ENCODE measurements at regions not wholly inside any gene's neighbourhood (a gene's known extent, or its start where the extent isn't known, plus 50 kb on each side); places are given as distances from the start of the nearest gene placed in this dataset.

DNA sequence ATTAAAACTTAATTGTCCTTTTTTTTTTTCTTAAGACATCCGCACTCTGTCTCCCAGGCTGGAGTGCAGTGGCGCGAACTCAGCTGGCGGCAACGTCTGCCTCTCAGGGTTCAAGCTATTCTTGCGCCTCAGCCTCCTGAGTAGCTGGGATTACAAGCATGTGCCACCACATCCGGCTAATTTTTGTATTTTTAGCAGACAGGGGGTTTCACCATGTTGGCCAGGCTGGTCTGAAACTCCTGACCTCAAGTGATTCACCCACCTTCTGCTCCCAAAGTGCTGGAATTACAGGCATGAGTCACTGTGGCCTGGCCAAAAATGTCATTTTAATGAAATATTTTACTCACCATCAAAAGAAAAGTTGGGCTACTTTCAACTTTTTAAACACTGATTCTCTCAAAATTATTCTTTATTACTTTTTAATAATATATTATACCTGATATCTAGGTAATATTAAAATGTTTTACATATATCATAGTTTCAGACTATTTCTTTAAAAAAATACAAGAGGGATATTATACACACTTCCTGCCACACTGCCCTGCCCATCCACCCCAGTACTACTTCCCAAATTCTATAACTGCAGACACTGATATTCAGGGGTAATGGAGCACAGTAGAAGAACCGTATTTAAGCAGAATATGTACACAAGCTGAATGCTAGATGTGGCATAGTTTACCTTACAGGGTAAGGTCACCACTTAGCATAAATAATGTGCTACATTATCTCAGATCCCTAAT is 723.9 kb upstream of the ZNF385D start:
- no peak overlapping the region for H3K27ac ChIP-seq (ENCODE audit: low read depth, low read length)
- 92% methylated on average over 6 of the region's 8 CpGs for whole genome bisulfite sequencing (ENCODE audit: insufficient coverage)
- no peaks in the 10 kb centered on the region for H3K4me1 ChIP-seq (ENCODE audit: control insufficient read depth, insufficient read depth, low read length)
- DNase-seq (ENCODE audit: low read depth in 4 of 6, low spot score in 6 of 6), result no peak
- H3K27me3 ChIP-seq (ENCODE audit: control insufficient read depth, insufficient read depth, low read length), result no peaks in the 10 kb centered on the region
- H3K36me3 ChIP-seq (ENCODE audit: control insufficient read depth, insufficient read depth, low read length), result no peaks in the 10 kb centered on the region
- no peaks in the 10 kb centered on the region for H3K9me3 ChIP-seq (ENCODE audit: control insufficient read depth, insufficient read depth, low read length)
- no peak overlapping the region for H3K4me3 ChIP-seq (ENCODE audit: low read depth, low read length)

DNA sequence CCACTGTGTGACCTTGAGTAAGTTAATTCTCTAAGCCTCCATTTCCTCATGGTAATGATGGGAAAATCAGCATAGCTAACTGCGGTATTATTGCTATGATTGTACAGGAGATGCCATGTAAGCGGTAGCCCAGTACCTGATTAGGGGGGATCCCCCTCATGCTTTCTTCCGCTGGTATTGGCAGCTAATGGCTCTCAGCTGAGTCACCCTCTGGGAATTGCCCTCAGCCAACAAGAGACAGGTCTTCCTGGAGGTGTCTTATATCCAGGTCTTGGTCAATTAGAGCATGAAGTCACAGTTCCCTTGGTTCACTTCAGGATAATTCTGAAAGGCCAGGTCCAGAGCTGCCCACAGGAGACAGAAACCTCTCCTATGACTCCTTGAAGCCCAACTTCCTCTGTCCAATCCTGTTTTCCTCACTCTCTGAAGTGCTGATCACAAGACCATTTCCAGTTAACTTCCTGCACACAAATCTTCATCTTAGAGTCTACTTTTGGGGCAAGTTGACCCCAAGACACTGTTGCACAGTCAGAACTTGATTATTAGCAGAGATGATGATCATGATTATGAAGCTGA is 724.7 kb upstream of the ZNF385D start:
- H3K4me1 ChIP-seq (ENCODE audit: control insufficient read depth, insufficient read depth, low read length), result no peaks in the 10 kb centered on the region
- DNase-seq (ENCODE audit: low read depth in 4 of 6, low spot score in 6 of 6), result no peak
- no peaks in the 10 kb centered on the region for H3K9me3 ChIP-seq (ENCODE audit: control insufficient read depth, insufficient read depth, low read length)
- H3K27me3 ChIP-seq (ENCODE audit: control insufficient read depth, insufficient read depth, low read length), result no peaks in the 10 kb centered on the region
- no peak overlapping the region for H3K4me3 ChIP-seq (ENCODE audit: low read depth, low read length)
- no peaks in the 10 kb centered on the region for H3K36me3 ChIP-seq (ENCODE audit: control insufficient read depth, insufficient read depth, low read length)
- H3K27ac ChIP-seq (ENCODE audit: low read depth, low read length), result no peak overlapping the region
- WGBS (ENCODE audit: insufficient coverage), result 85% methylated on average over 2 of the region's 3 CpGs

DNA sequence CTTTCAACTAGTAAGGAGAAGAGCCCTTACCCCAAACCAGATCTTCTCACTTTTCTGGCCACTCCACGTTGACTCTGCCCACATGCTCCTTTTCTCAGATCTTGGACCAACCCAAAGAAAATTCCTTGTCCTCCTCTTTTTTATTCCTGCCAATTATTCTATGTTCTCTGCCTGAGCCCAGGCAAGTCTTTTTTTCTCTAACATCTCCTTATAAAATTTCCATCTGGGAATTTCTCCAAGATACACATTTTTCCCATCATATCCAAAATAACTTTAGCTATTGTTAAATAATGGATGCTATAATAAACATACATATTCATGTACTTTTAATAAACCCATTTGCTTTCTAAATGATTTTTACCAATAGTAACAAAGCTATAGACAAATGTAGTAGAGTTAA is 726.0 kb upstream of the ZNF385D start:
- Histone ChIP-seq H3K27me3 (ENCODE audit: control insufficient read depth, insufficient read depth, low read length) (no peaks in the 10 kb centered on the region), H3K4me3 (ENCODE audit: low read depth, low read length) (no peak overlapping the region), H3K27ac (ENCODE audit: low read depth, low read length) (no peak overlapping the region), H3K9me3 (ENCODE audit: control insufficient read depth, insufficient read depth, low read length) (no peaks in the 10 kb centered on the region), H3K36me3 (ENCODE audit: control insufficient read depth, insufficient read depth, low read length) (no peaks in the 10 kb centered on the region), H3K4me1 (ENCODE audit: control insufficient read depth, insufficient read depth, low read length) (no peaks in the 10 kb centered on the region)
- no peak for DNase-seq (ENCODE audit: low read depth in 4 of 6, low spot score in 6 of 6)
- 75% methylated on average over 1 of the region's 1 CpG for WGBS (ENCODE audit: insufficient coverage)

DNA sequence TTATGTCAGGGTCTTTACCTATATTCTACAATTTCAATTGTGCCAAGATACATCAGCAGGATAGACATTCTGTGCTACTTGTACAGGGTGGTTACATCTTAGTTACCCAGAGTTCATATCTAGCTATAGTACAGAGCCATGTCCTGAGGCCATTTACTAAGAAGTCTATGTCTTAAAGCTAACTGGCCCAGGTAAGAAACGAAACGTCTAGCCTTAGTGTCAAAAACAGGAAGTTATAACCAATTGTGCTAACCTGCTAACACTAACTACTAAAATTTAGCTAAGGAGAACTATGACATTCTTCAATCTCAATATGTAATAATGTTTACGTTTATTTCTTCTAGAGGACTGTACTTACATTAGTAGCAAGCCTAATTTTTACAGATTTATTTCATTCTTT is 717.2 kb upstream of the UBE2E2 start:
- Histone ChIP-seq H3K27ac (ENCODE audit: low read depth, low read length) (no peak overlapping the region), H3K36me3 (ENCODE audit: control insufficient read depth, insufficient read depth, low read length) (no peaks in the 10 kb centered on the region), H3K4me3 (ENCODE audit: low read depth, low read length) (no peak overlapping the region), H3K27me3 (ENCODE audit: control insufficient read depth, insufficient read depth, low read length) (no peaks in the 10 kb centered on the region), H3K4me1 (ENCODE audit: control insufficient read depth, insufficient read depth, low read length) (no peaks in the 10 kb centered on the region), H3K9me3 (ENCODE audit: control insufficient read depth, insufficient read depth, low read length) (no peaks in the 10 kb centered on the region)
- no CpG with 5 or more reads among the region's 3 CpGs for WGBS (ENCODE audit: insufficient coverage)
- no peak for DNase-seq (ENCODE audit: low read depth in 4 of 6, low spot score in 6 of 6)

GRCh38 chr3:22490747-22491146 is 712.4 kb upstream of the UBE2E2 start:
- DNase-seq (ENCODE audit: low read depth in 4 of 6, low spot score in 6 of 6), result no peak
- Histone ChIP-seq H3K4me1 (ENCODE audit: control insufficient read depth, insufficient read depth, low read length) (no peaks in the 10 kb centered on the region), H3K4me3 (ENCODE audit: low read depth, low read length) (no peak overlapping the region), H3K9me3 (ENCODE audit: control insufficient read depth, insufficient read depth, low read length) (no peaks in the 10 kb centered on the region), H3K27me3 (ENCODE audit: control insufficient read depth, insufficient read depth, low read length) (no peaks in the 10 kb centered on the region), H3K27ac (ENCODE audit: low read depth, low read length) (no peak overlapping the region), H3K36me3 (ENCODE audit: control insufficient read depth, insufficient read depth, low read length) (no peaks in the 10 kb centered on the region)
- WGBS (ENCODE audit: insufficient coverage), result no CpG with 5 or more reads among the region's 1 CpG

GRCh38 chr3:22491344-22491743 is 711.8 kb upstream of the UBE2E2 start:
- Histone ChIP-seq H3K27me3 (ENCODE audit: control insufficient read depth, insufficient read depth, low read length) (no peaks in the 10 kb centered on the region), H3K27ac (ENCODE audit: low read depth, low read length) (no peak overlapping the region), H3K9me3 (ENCODE audit: control insufficient read depth, insufficient read depth, low read length) (no peaks in the 10 kb centered on the region), H3K36me3 (ENCODE audit: control insufficient read depth, insufficient read depth, low read length) (no peaks in the 10 kb centered on the region), H3K4me1 (ENCODE audit: control insufficient read depth, insufficient read depth, low read length) (no peaks in the 10 kb centered on the region), H3K4me3 (ENCODE audit: low read depth, low read length) (no peak overlapping the region)
- WGBS (ENCODE audit: insufficient coverage), result no CpG with 5 or more reads among the region's 1 CpG
- peak in 2 of 6 donors; percentile 13 to 88 for DNase-seq (ENCODE audit: low read depth in 4 of 6, low spot score in 6 of 6)

DNA sequence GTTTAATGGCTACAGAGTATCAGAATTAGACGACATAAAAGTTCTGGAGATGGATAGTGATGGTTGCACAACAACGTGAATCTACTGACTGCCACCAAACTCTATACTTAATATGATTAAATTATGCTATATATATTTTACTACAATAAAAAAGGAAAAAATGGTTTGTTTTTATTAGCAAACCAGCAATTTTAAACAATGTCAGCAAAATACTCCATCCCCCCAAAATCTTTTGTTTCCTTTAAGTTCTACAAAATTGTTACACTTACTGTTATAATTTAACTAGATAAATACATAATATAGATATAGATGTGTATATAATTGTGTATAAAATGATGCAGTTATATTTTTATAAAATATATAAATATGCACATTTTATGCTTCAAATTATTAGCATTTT is 710.8 kb upstream of the UBE2E2 start:
- no peaks in the 10 kb centered on the region for H3K9me3 ChIP-seq (ENCODE audit: control insufficient read depth, insufficient read depth, low read length)
- no peak for DNase-seq (ENCODE audit: low read depth in 4 of 6, low spot score in 6 of 6)
- H3K36me3 ChIP-seq (ENCODE audit: control insufficient read depth, insufficient read depth, low read length), result no peaks in the 10 kb centered on the region
- H3K27ac ChIP-seq (ENCODE audit: low read depth, low read length), result no peak overlapping the region
- WGBS (ENCODE audit: insufficient coverage), result no CpG with 5 or more reads among the region's 2 CpGs
- no peaks in the 10 kb centered on the region for H3K4me1 ChIP-seq (ENCODE audit: control insufficient read depth, insufficient read depth, low read length)
- no peak overlapping the region for H3K4me3 ChIP-seq (ENCODE audit: low read depth, low read length)
- H3K27me3 ChIP-seq (ENCODE audit: control insufficient read depth, insufficient read depth, low read length), result no peaks in the 10 kb centered on the region

DNA sequence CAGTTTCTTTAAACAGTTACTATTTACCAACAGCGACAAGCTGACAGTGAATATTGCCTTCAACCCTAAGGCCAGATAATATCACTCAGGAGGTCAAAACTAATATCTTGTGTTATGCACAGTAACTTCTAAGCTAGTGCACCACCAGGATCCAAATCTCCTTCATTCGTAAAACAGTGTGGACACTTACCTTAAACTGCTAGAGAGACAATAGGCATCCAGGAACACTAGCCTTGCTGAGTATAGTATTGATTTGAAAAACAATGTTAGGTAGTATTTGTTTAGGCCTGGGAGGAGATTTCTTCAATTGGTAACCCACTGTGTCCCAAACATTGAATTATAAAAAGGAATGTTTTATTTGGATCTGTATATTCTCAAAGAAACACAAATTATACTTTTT is 707.9 kb upstream of the UBE2E2 start:
- Histone ChIP-seq H3K4me1 (ENCODE audit: control insufficient read depth, insufficient read depth, low read length) (no peaks in the 10 kb centered on the region), H3K27ac (ENCODE audit: low read depth, low read length) (no peak overlapping the region), H3K27me3 (ENCODE audit: control insufficient read depth, insufficient read depth, low read length) (no peaks in the 10 kb centered on the region), H3K4me3 (ENCODE audit: low read depth, low read length) (no peak overlapping the region), H3K36me3 (ENCODE audit: control insufficient read depth, insufficient read depth, low read length) (no peaks in the 10 kb centered on the region), H3K9me3 (ENCODE audit: control insufficient read depth, insufficient read depth, low read length) (no peaks in the 10 kb centered on the region)
- DNase-seq (ENCODE audit: low read depth in 4 of 6, low spot score in 6 of 6), result no peak
- 20% methylated on average over 1 of the region's 2 CpGs for WGBS (ENCODE audit: insufficient coverage)

- WGBS (ENCODE audit: insufficient coverage), result no CpG with 5 or more reads among the region's 1 CpG
- no peak overlapping the region for H3K4me3 ChIP-seq (ENCODE audit: low read depth, low read length)
- no peak overlapping the region for H3K27ac ChIP-seq (ENCODE audit: low read depth, low read length)
- H3K36me3 ChIP-seq (ENCODE audit: control insufficient read depth, insufficient read depth, low read length), result no peaks in the 10 kb centered on the region
- no peaks in the 10 kb centered on the region for H3K27me3 ChIP-seq (ENCODE audit: control insufficient read depth, insufficient read depth, low read length)
- no peaks in the 10 kb centered on the region for H3K4me1 ChIP-seq (ENCODE audit: control insufficient read depth, insufficient read depth, low read length)
- H3K9me3 ChIP-seq (ENCODE audit: control insufficient read depth, insufficient read depth, low read length), result peaks cover 1% of the 10 kb centered on the region
- DNase-seq (ENCODE audit: low read depth in 4 of 6, low spot score in 6 of 6), result no peak
These were observed 707.3 kb upstream of the UBE2E2 start for GRCh38 chr3:22495791-22496190.

DNA sequence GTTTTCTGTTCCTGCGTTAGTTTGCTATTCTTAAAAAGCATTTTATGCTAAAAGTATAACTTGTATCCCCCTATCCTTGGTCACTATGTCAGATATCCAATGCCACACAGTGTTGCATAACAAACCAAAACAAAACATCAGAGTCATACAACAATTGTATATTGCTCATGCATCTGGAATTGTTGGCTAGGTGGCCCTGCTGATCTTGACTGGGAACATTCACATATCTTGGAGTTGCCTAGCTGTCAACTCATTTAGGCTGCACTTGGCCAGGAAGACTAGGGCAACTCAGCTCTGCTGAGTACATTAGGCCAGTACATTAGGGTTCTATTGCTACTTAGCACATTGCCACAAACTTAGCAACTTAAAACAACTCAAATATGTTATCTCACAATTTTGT is 706.5 kb upstream of the UBE2E2 start:
- WGBS (ENCODE audit: insufficient coverage), result no CpG with 5 or more reads among the region's 1 CpG
- H3K27me3 ChIP-seq (ENCODE audit: control insufficient read depth, insufficient read depth, low read length), result no peaks in the 10 kb centered on the region
- H3K9me3 ChIP-seq (ENCODE audit: control insufficient read depth, insufficient read depth, low read length), result peaks cover 2% of the 10 kb centered on the region
- no peak for DNase-seq (ENCODE audit: low read depth in 4 of 6, low spot score in 6 of 6)
- no peaks in the 10 kb centered on the region for H3K36me3 ChIP-seq (ENCODE audit: control insufficient read depth, insufficient read depth, low read length)
- no peaks in the 10 kb centered on the region for H3K4me1 ChIP-seq (ENCODE audit: control insufficient read depth, insufficient read depth, low read length)
- H3K27ac ChIP-seq (ENCODE audit: low read depth, low read length), result no peak overlapping the region
- no peak overlapping the region for H3K4me3 ChIP-seq (ENCODE audit: low read depth, low read length)
